ENCODE measurements at regions not wholly inside any gene's neighbourhood (a gene's known extent, or its start where the extent isn't known, plus 50 kb on each side); places are given as distances from the start of the nearest gene placed in this dataset.

- DNase-seq (ENCODE audit: low spot score) = no peak
Observed at GRCh38 chr9:26567976-26568375, 324.6 kb downstream of the CAAP1 start.

GRCh38 chr9:26566141-26566540 lies 326.5 kb downstream of the CAAP1 start:
- DNase-seq (ENCODE audit: low spot score) = no peak

- DNase-seq (ENCODE audit: low spot score) = no peak
Observed at GRCh38 chr9:26565118-26565517, 327.5 kb downstream of the CAAP1 start.

- DNase-seq (ENCODE audit: low spot score) = no peak
Observed at GRCh38 chr9:26562338-26562737, 330.3 kb downstream of the CAAP1 start.

GRCh38 chr9:26561928-26562327 lies 330.7 kb downstream of the CAAP1 start:
- DNase-seq (ENCODE audit: low spot score) = no peak

GRCh38 chr9:26559506-26559905 lies 333.1 kb downstream of the CAAP1 start:
- no peak for DNase-seq (ENCODE audit: low spot score)

- DNase-seq (ENCODE audit: low spot score) = no peak
Observed at GRCh38 chr9:26551971-26552370, 340.6 kb downstream of the CAAP1 start.

GRCh38 chr9:26551451-26551850 lies 341.2 kb downstream of the CAAP1 start:
- no peak for DNase-seq (ENCODE audit: low spot score)

- no peak for DNase-seq (ENCODE audit: low spot score)
Observed at GRCh38 chr9:26548781-26549290, 343.8 kb downstream of the CAAP1 start.

- DNase-seq (ENCODE audit: low spot score) = no peak
Observed at GRCh38 chr9:26539867-26540493, 352.6 kb downstream of the CAAP1 start.

GRCh38 chr9:26537211-26537610 lies 355.4 kb downstream of the CAAP1 start:
- no peak for DNase-seq (ENCODE audit: low spot score)

GRCh38 chr9:26535151-26535550 lies 357.5 kb downstream of the CAAP1 start:
- DNase-seq (ENCODE audit: low spot score) = no peak

GRCh38 chr9:26530841-26531240 lies 361.8 kb downstream of the CAAP1 start:
- no peak for DNase-seq (ENCODE audit: low spot score)

GRCh38 chr9:26527931-26528330 lies 364.7 kb downstream of the CAAP1 start:
- no peak for DNase-seq (ENCODE audit: low spot score)

- no peak for DNase-seq (ENCODE audit: low spot score)
Observed at GRCh38 chr9:26524267-26524666, 368.3 kb downstream of the CAAP1 start.

- no peak for DNase-seq (ENCODE audit: low spot score)
Observed at GRCh38 chr9:26523577-26523976, 369.0 kb downstream of the CAAP1 start.

- no peak for DNase-seq (ENCODE audit: low spot score)
Observed at GRCh38 chr9:26520141-26520540, 372.5 kb downstream of the CAAP1 start.

- DNase-seq (ENCODE audit: low spot score) = no peak
Observed at GRCh38 chr9:26516773-26517343, 375.7 kb downstream of the CAAP1 start.

GRCh38 chr9:26513730-26514129 lies 378.9 kb downstream of the CAAP1 start:
- DNase-seq (ENCODE audit: low spot score) = no peak

GRCh38 chr9:26510137-26510536 lies 382.5 kb downstream of the CAAP1 start:
- DNase-seq (ENCODE audit: low spot score) = no peak

- DNase-seq (ENCODE audit: low spot score) = no peak
Observed at GRCh38 chr9:26508897-26509296, 383.7 kb downstream of the CAAP1 start.

- no peak for DNase-seq (ENCODE audit: low spot score)
Observed at GRCh38 chr9:26504057-26504456, 388.5 kb downstream of the CAAP1 start.

- no peak for DNase-seq (ENCODE audit: low spot score)
Observed at GRCh38 chr9:26502311-26502710, 390.3 kb downstream of the CAAP1 start.

GRCh38 chr9:26500471-26500870 lies 392.1 kb downstream of the CAAP1 start:
- DNase-seq (ENCODE audit: low spot score) = no peak
